ENCODE measurements at regions not wholly inside any gene's neighbourhood (a gene's known extent, or its start where the extent isn't known, plus 50 kb on each side); places are given as distances from the start of the nearest gene placed in this dataset.

DNA sequence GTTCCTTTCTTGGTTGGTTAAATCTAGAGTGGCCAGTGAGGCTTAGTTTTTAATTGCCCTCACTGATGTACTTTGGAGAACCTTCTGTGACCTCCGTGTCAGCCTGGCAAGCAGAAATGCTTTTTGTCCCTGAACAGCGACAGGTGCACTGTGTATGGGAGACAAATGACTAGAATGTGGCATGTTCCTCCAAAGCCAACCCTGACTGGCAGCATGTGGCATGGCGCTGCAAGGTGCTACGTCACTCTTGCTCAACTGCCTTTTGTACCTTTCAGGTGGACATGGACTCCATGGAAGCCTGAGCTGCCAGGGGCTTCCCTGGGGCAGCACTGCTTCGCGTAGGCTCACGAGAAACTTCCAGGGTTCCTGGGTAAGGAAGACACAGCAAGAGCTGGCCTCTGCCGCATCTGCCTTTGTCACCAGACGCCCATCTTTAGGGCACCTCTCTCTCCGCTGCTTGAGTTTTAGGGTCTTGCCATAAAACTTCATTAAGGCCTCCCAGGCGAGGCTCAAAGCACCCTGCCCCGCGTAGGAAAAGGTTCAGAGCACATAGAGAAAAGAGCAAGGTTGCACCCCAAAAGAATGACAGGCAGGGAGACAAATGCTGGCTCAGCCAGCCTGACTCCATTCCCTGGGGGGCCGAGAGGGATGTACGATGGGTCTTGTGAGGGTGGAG lies 167.1 kb upstream of the SOX1 start:
- no peak for DNase-seq (ENCODE audit: low spot score)
- TF ChIP-seq, protein P1, sequence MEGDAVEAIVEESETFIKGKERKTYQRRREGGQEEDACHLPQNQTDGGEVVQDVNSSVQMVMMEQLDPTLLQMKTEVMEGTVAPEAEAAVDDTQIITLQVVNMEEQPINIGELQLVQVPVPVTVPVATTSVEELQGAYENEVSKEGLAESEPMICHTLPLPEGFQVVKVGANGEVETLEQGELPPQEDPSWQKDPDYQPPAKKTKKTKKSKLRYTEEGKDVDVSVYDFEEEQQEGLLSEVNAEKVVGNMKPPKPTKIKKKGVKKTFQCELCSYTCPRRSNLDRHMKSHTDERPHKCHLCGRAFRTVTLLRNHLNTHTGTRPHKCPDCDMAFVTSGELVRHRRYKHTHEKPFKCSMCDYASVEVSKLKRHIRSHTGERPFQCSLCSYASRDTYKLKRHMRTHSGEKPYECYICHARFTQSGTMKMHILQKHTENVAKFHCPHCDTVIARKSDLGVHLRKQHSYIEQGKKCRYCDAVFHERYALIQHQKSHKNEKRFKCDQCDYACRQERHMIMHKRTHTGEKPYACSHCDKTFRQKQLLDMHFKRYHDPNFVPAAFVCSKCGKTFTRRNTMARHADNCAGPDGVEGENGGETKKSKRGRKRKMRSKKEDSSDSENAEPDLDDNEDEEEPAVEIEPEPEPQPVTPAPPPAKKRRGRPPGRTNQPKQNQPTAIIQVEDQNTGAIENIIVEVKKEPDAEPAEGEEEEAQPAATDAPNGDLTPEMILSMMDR (IDR thresholded peaks at IDR 0.05), result no peak
- no peak for ATAC-seq (ENCODE audit: low FRiP score)

DNA sequence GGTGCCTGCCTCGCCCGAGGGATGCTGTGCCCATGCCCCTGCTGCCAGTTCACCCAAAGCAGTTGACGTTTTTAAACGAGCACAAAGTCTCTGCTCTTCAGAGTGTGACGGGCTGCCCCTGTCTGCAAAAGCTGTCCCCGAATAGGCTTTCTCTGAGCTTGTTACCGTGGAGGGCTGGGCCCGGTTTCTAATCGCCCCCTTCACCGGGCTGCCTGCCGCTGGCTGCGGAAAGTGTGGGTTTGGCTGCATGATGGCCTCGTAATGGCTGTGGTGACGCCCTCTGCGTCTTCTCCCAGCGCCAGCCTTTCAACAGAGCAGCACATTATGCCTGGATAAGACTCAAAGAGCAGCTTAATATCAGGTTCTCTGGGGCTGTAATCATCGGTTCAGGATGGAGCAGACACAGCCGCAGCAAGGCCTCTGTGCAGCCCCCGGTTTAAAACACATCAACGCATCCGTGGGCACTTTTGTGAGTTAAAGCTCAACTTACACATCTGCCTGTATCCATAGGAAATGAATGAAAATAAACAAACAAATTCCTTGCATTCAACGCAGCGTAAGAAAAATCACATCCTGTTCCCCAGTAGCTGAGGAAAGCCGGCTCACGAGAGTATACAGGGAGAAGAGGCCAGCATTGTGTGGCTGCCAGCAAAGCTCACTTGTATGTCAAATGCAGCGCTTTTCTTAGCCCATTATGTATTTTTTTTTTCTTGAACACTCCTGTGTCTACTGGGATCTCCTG lies 166.4 kb upstream of the SOX1 start:
- no peak for ATAC-seq (ENCODE audit: low FRiP score)
- TF ChIP-seq, protein P1 (IDR thresholded peaks at IDR 0.05), result no peak

DNA sequence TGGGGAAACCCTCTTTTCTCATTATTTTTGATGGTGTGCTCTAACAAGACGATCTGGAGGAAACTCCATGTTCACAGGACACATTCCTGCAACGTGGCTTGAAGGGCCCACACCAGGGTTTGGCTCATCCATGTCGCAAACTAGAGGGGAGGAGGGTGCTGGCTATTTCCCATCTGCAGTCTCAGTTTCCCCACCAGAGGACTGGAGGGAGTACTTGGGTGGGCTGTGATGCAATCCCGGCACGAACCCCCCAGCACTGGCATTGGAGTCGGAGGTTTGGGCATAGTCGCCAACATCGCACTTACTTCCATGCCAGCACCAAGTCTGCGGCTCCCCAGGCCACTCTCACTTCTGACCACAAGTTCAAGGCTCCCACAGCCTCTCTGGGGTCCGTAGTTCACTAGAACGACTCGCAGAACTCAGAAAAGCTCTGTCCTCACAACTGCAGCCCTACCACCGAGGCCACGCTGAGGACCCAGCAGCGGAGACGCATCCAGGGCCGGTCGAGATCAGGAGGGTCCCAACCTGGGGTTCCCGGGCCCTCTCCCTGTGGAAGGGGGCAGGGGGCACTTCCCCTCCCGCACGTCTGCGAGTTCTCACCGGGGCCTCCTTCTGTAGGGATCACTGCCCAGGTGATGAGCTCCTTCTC lies 165.6 kb upstream of the SOX1 start:
- no peak for ATAC-seq (ENCODE audit: low FRiP score)
- DNase-seq (ENCODE audit: low spot score), result no peak
- TF ChIP-seq, protein P1 (IDR thresholded peaks at IDR 0.05), result no peak

More for the DNA sequence above, 166.4 kb upstream of the SOX1 start:
- DNase-seq (ENCODE audit: low spot score), result no peak

DNA sequence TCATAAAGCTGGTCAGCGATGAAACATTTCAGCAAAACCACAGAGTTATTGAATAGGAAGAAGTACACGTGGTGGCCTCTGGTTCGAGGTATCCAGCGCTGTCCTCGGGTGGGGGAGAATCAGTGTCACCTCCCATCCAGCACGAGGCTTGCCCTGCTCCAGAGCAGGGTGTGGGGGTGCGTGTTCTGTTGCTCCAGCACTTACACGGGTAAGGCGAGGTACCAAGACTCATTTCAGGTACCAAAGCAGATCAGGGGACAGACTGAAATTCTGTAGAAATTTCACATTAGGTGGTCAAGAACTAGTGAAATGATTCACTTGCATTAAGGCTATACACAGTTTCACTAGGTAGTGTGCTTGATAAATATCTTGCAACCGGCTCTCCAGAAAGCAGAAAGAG lies 164.2 kb upstream of the SOX1 start:
- ATAC-seq (ENCODE audit: low FRiP score), result no peak
- TF ChIP-seq, protein P1 (IDR thresholded peaks at IDR 0.05), result no peak
- no peak for DNase-seq (ENCODE audit: low spot score)

DNA sequence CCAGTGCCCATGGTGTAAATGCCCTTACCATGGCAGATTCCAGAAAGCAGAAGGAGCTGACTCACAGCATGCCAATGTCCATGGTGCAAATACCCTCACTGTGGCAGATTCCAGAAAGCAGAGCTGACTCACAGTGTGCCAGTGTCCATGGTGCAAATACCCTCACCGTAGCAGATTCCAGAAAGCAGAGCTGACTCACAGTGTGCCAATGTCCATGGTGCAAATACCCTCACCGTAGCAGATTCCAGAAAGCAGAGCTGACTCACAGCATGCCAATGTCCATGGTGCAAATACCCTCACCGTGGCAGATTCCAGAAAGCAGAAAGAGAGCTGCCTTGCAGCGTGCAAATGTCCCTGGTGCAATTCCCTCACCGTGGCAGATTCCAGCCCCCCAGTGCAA lies 163.8 kb upstream of the SOX1 start:
- no peak for DNase-seq (ENCODE audit: low spot score)
- no peak for ATAC-seq (ENCODE audit: low FRiP score)
- TF ChIP-seq, protein P1 (IDR thresholded peaks at IDR 0.05), result no peak

DNA sequence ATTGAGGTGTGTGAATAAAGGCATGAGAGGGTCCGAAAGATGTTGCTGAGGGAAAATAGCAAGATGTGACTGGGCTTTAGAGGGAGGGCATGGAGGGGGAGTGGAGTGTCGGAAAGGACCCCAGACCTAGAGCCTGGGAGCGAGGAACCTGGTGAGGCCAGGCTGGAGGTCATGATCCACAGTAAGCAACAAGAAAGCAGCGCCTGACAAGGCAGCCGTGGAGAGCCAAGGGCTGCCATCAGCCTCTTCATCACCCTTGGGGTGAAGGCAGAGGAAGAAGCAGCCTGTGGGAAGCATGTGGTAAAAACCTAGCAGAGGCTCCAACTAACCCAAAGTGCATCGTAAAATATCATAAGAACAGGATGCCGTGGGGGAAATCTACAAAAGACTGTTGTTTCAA lies 162.8 kb upstream of the SOX1 start:
- no peak for DNase-seq (ENCODE audit: low spot score)

More for the DNA sequence above, 162.8 kb upstream of the SOX1 start:
- no peak for ATAC-seq (ENCODE audit: low FRiP score)
- TF ChIP-seq, protein P1 (IDR thresholded peaks at IDR 0.05), result no peak
